H9 (cell line): ENCODE measurements at regions not wholly inside any gene's neighbourhood (a gene's known extent, or its start where the extent isn't known, plus 50 kb on each side); places are given as distances from the start of the nearest gene placed in this dataset.

ENCODE experiments used
- DNase-seq: peaks from one replicate; pipeline ENCODE4 v3.0.0-alpha.2; 2017
- H2AFZ ChIP-seq: one replicate; pipeline ENCODE4 v1.6.1; 2013; ENCODE audit warnings: mild to moderate bottlenecking, low read length, control low read depth, moderate library complexity
- H2AK5ac ChIP-seq: 2 replicates; pipeline ENCODE4 v1.6.1; 2013; ENCODE audit warnings: low read length, control low read depth, mixed read lengths; ENCODE audit not compliant: insufficient read length
- H2BK120ac ChIP-seq: one replicate; pipeline ENCODE4 v1.6.1; 2013; ENCODE audit warnings: low read depth, mild to moderate bottlenecking, low read length, control low read depth, inconsistent platforms; ENCODE audit not compliant: poor library complexity, severe bottlenecking
- H2BK12ac ChIP-seq: 2 replicates; pipeline ENCODE4 v1.6.1; 2013; ENCODE audit warnings: low read length, control low read depth, mixed read lengths, low read depth; ENCODE audit not compliant: insufficient read length
- H2BK15ac ChIP-seq: 2 replicates; pipeline ENCODE4 v1.6.1; 2013; ENCODE audit warnings: low read depth, low read length, control low read depth
- H2BK20ac ChIP-seq: one replicate; pipeline ENCODE4 v1.6.1; 2013; ENCODE audit warnings: low read depth, mild to moderate bottlenecking, low read length, control low read depth, inconsistent platforms; ENCODE audit not compliant: poor library complexity, severe bottlenecking
- H2BK5ac ChIP-seq: 2 replicates; pipeline ENCODE4 v1.6.1; 2013; ENCODE audit warnings: low read length, control low read depth, mixed read lengths; ENCODE audit not compliant: insufficient read length
- H3K14ac ChIP-seq: 2 replicates; pipeline ENCODE4 v1.6.1; 2013; ENCODE audit warnings: low read length, control low read depth; ENCODE audit not compliant: insufficient read depth
- H3K18ac ChIP-seq: 2 replicates; pipeline ENCODE4 v1.6.1; 2013; ENCODE audit warnings: low read depth, mild to moderate bottlenecking, mixed read lengths, low read length, control low read depth; ENCODE audit not compliant: insufficient read length
- H3K23ac ChIP-seq: 2 replicates; pipeline ENCODE4 v1.6.1; 2013; ENCODE audit warnings: low read length, control low read depth, mixed read lengths, low read depth; ENCODE audit not compliant: insufficient read length
- H3K23me2 ChIP-seq: 2 replicates; pipeline ENCODE4 v1.6.1; 2013; ENCODE audit warnings: low read depth, mild to moderate bottlenecking, mixed read lengths, low read length, control low read depth; ENCODE audit not compliant: insufficient read length, poor library complexity, severe bottlenecking
- H3K27ac ChIP-seq: 2 replicates; pipeline ENCODE4 v1.5.1; 2013; ENCODE audit warnings: low read length, control low read depth, mixed read lengths, low read depth; ENCODE audit not compliant: insufficient read length
- H3K27me3 ChIP-seq: 2 replicates; pipeline ENCODE4 v1.6.1; 2013; ENCODE audit warnings: low read length, control low read depth, inconsistent platforms; ENCODE audit not compliant: insufficient read depth
- H3K4ac ChIP-seq: 2 replicates; pipeline ENCODE4 v1.6.1; 2013; ENCODE audit warnings: low read depth, mild to moderate bottlenecking, control low read depth, inconsistent platforms, low read length, moderate library complexity
- H3K4me1 ChIP-seq: 2 replicates; pipeline ENCODE4 v1.6.1; 2013; ENCODE audit warnings: low read length, control low read depth, inconsistent platforms; ENCODE audit not compliant: insufficient read depth
- H3K4me2 ChIP-seq: 2 replicates; pipeline ENCODE4 v1.6.1; 2013; ENCODE audit warnings: low read length, control low read depth, mixed read lengths; ENCODE audit not compliant: insufficient read length, insufficient read depth
- H3K56ac ChIP-seq: 2 replicates; pipeline ENCODE4 v1.6.1; 2013; ENCODE audit warnings: low read depth, mild to moderate bottlenecking, mixed read lengths, low read length, control low read depth; ENCODE audit not compliant: insufficient read length
- H3K79me1 ChIP-seq: 2 replicates; pipeline ENCODE4 v1.6.1; 2013; ENCODE audit warnings: low read depth, mild to moderate bottlenecking, moderate library complexity, low read length, control low read depth, inconsistent platforms; ENCODE audit not compliant: insufficient read depth, poor library complexity, severe bottlenecking
- H3K79me2 ChIP-seq: 2 replicates; pipeline ENCODE4 v1.6.1; 2013; ENCODE audit warnings: low read length, control low read depth, inconsistent platforms; ENCODE audit not compliant: insufficient read depth
- H3K9ac ChIP-seq: 2 replicates; pipeline ENCODE4 v1.6.1; 2013; ENCODE audit warnings: low read length, control low read depth, mixed read lengths; ENCODE audit not compliant: insufficient read length; ENCODE audit errors: extremely low read depth
- H3K9me3 ChIP-seq: one replicate; pipeline ENCODE4 v1.6.1; 2013; ENCODE audit warnings: low read depth, low read length, inconsistent platforms; ENCODE audit not compliant: control insufficient read depth
- H3T11ph ChIP-seq: one replicate; pipeline ENCODE4 v1.6.1; 2013; ENCODE audit warnings: mild to moderate bottlenecking, low read length, control low read depth, inconsistent platforms
- H4K20me1 ChIP-seq: one replicate; pipeline ENCODE4 v1.6.1; 2013; ENCODE audit not compliant: control insufficient read depth, insufficient read length, insufficient read depth
- H4K5ac ChIP-seq: 2 replicates; pipeline ENCODE4 v1.6.1; 2013; ENCODE audit warnings: low read depth, mild to moderate bottlenecking, mixed read lengths, low read length, control low read depth; ENCODE audit not compliant: insufficient read length
- H4K8ac ChIP-seq: replicated peaks from 2 replicates; pipeline ENCODE4 v1.6.1; 2013; ENCODE audit warnings: low read length, control low read depth, mixed read lengths, low read depth; ENCODE audit not compliant: insufficient read length
- H4K91ac ChIP-seq: 2 replicates; pipeline ENCODE4 v1.6.1; 2013; ENCODE audit warnings: low read depth, mild to moderate bottlenecking, moderate library complexity, mixed read lengths, low read length, control low read depth; ENCODE audit not compliant: insufficient read length
- H3K27ac Mint-ChIP-seq, 3 experiments: 2 replicates in 2 of 3; 3 replicates in 1 of 3; pipeline ENCODE4 v1.8.0; 2020 to 2021; ENCODE audit warnings: mixed read lengths in 3 of 3, mild to moderate bottlenecking in 1 of 3, moderate library complexity in 1 of 3
- H3K27me3 Mint-ChIP-seq: 2 replicates; pipeline ENCODE4 v1.8.0; 2021; ENCODE audit warnings: low read depth, mild to moderate bottlenecking, moderate library complexity, mixed read lengths
- H3K36me3 Mint-ChIP-seq, 3 experiments: 2 replicates in 2 of 3; 3 replicates in 1 of 3; pipeline ENCODE4 v1.8.0; 2020 to 2021; ENCODE audit warnings: low read depth in 3 of 3, mixed read lengths in 3 of 3; ENCODE audit not compliant: insufficient read depth in 1 of 3
- H3K4me1 Mint-ChIP-seq, 2 experiments: 2 replicates each; pipeline ENCODE4 v1.8.0; 2020; ENCODE audit warnings: mixed read lengths in 2 of 2
- H3K4me3 Mint-ChIP-seq, 2 experiments: 2 replicates in 1 of 2; 3 replicates in 1 of 2; pipeline ENCODE4 v1.8.0; 2020 to 2021; ENCODE audit warnings: mild to moderate bottlenecking in 2 of 2, mixed read lengths in 2 of 2, moderate library complexity in 1 of 2
- H3K9me3 Mint-ChIP-seq, 2 experiments: 2 replicates in 1 of 2; 3 replicates in 1 of 2; pipeline ENCODE4 v1.8.0; 2020; ENCODE audit warnings: mild to moderate bottlenecking in 2 of 2, mixed read lengths in 2 of 2, moderate library complexity in 1 of 2
- CTCF ChIP-seq: fragments of 200-600 bp; sonication (generic); conservative IDR thresholded peaks from 3 replicates; pipeline ENCODE4 v1.8.0; 2021; ENCODE audit warnings: antibody characterized with exemption, mild to moderate bottlenecking
- WGBS: extraction: QIAGEN DNeasy Blood & Tissue Kit; methylation state at CpG from one replicate; pipeline ENCODE4 v1.1.7; 2013; ENCODE audit warnings: missing lambda C conversion rate, low lambda C conversion rate, mixed read lengths; ENCODE audit not compliant: insufficient read length; ENCODE audit errors: extremely low coverage; 5-methylcytosine and 5-hydroxymethylcytosine counted together

DNA sequence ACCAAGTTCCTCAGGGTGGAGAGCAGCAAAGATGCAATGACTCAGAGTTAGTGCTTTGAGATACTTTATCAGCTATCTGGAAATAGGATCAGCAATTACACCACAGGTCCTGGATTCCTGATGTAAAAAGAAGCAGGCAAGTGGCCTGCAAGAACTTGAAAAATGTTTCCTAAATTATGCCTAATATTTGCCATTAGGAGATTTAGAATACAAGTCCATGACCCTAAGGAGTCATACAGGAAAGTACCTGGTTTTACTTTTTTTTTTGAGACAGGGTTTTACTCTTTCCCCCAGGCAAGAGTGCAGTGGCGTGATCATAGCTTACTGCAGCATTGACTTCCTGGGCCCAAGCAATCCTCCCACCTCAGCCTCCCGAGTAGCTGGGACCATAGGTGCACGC is 78.8 kb upstream of the CRBN start:
- Histone ChIP-seq H3T11ph (no peak overlapping the region), H4K91ac (no peak overlapping the region), H3K27me3 (no peaks in the 10 kb centered on the region), H3K27ac (no peak overlapping the region), H4K8ac (no peak overlapping the region), H2BK12ac (no peak overlapping the region), H2BK15ac (no peak overlapping the region), H3K9me3 (no peaks in the 10 kb centered on the region), H3K56ac (no peak overlapping the region), H2AK5ac (no peak overlapping the region), H3K79me2 (no peaks in the 10 kb centered on the region), H3K9ac (no peak overlapping the region), H2BK120ac (no peak overlapping the region), H2AFZ (no peak overlapping the region), H3K4me1 (no peaks in the 10 kb centered on the region), H3K18ac (no peak overlapping the region), H2BK20ac (no peak overlapping the region), H3K23me2 (no peaks in the 10 kb centered on the region), H3K4me2 (no peak overlapping the region), H2BK5ac (no peak overlapping the region), H3K4ac (no peak overlapping the region), H3K23ac (no peak overlapping the region), H3K14ac (no peak overlapping the region), H3K79me1 (no peaks in the 10 kb centered on the region), H4K20me1 (no peaks in the 10 kb centered on the region), H4K5ac (no peak overlapping the region)
- no peak overlapping the region for H3K27ac Mint-ChIP-seq
- no peak for TF ChIP-seq CTCF
- H3K4me3 Mint-ChIP-seq, result no peak overlapping the region
- H3K4me1 Mint-ChIP-seq, result no peaks in the 10 kb centered on the region
- DNase-seq, result no peak
- peaks cover 11 to 12% of the 10 kb centered on the region in 2 experiments for H3K9me3 Mint-ChIP-seq
- peaks cover 6 to 12% (median 10%) of the 10 kb centered on the region in 3 experiments; a peak in 6 of 7 replicates for H3K36me3 Mint-ChIP-seq
- peaks cover 2% of the 10 kb centered on the region; the same call in 1 of the 2 replicates for H3K27me3 Mint-ChIP-seq
- no CpG with 5 or more reads among the region's 3 CpGs for WGBS
